Uterus (tissue), 2 donors: ENCODE measurements at regions not wholly inside any gene's neighbourhood (a gene's known extent, or its start where the extent isn't known, plus 50 kb on each side); places are given as distances from the start of the nearest gene placed in this dataset.

Experiments
- CTCF ChIP-seq, 4 experiments: fragments of 200-600 bp in 2 of 4; fragments of 450-650 bp in 2 of 4; sonication (generic) in 2 of 4; IDR thresholded peaks; one replicate each; pipeline ENCODE4 v1.5.1; 2016 to 2019; ENCODE audit warnings: antibody characterized with exemption in 4 of 4, mild to moderate bottlenecking in 2 of 4, moderate library complexity in 1 of 4
- POLR2A ChIP-seq, 2 donors: fragments of 450-650 bp; IDR thresholded peaks; one replicate each; pipeline ENCODE4 v1.6.1; 2016; ENCODE audit warnings: antibody characterized with exemption in 2 of 2, mild to moderate bottlenecking in 1 of 2, moderate library complexity in 1 of 2

DNA sequence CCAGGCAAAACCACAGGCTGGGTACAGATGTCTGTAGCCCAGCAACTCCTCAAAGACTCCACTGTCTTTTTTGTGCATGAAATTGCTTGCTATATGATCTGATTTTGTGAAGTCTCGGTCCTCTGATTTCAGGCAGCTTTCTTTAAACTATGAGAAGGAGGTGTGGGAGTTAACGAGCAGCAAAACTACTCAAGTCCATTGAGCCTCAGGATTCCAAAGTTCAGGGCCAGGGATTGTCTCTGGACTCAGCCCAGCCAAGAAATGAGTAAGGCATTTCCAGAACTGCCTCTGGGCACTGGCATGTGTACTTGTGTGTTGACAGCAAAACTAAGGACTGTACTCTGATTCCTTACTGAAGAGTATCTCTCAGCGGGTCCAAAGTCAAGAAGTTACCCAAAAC is 53.4 kb upstream of the GLIS3 start:
- TF ChIP-seq CTCF (IDR thresholded peaks at IDR 0.05): no peak
- TF ChIP-seq POLR2A (IDR thresholded peaks at IDR 0.05): no peak
